ENCODE measurements at regions not wholly inside any gene's neighbourhood (a gene's known extent, or its start where the extent isn't known, plus 50 kb on each side); places are given as distances from the start of the nearest gene placed in this dataset.

GRCh38 chr6:109225946-109226345 is 130.6 kb downstream of the CEP57L1 start:
- no peak for DNase-seq

- no peak for DNase-seq
These were observed 129.7 kb downstream of the CEP57L1 start for GRCh38 chr6:109224994-109225393.

- no peak for DNase-seq
These were observed 129.0 kb downstream of the CEP57L1 start for GRCh38 chr6:109224107-109224875.

- DNase-seq = no peak
These were observed 127.5 kb downstream of the CEP57L1 start for GRCh38 chr6:109222848-109223247.

GRCh38 chr6:109221543-109222195 is 126.4 kb downstream of the CEP57L1 start:
- DNase-seq = no peak

All from NCI-H226 (cell line).